Left cardiac atrium (tissue), 4 donors: ENCODE measurements at regions not wholly inside any gene's neighbourhood (a gene's known extent, or its start where the extent isn't known, plus 50 kb on each side); places are given as distances from the start of the nearest gene placed in this dataset.

ENCODE experiments used
- ATAC-seq, 2 donors: fragments of 200-7000 bp; cut with Tn5 transposase; one replicate each; pipeline ENCODE4 v1.9.1; 2020; ENCODE audit warnings: mild to moderate bottlenecking in 2 of 2, moderate library complexity in 2 of 2
- DNase-seq: peaks from one replicate; pipeline ENCODE4 v3.0.0-alpha.2; 2020
- intact Hi-C, 2 donors: fragments of 100-400 bp; cut with DNase I; formaldehyde crosslinking; loops; one replicate each; pipeline versions ENCODE4 v1.14.1 to v1.15.1; 2022 to 2023
- donor health status: DM: no; HTN: yes; CAD: no.
- donor health status: DM: no; HTN: yes; CAD: no; lungs with severe emphysema.
- donor health status: DM: yes; HTN: yes; CAD: no.
- donor health status: Dilated cardiomyopathy.

DNA sequence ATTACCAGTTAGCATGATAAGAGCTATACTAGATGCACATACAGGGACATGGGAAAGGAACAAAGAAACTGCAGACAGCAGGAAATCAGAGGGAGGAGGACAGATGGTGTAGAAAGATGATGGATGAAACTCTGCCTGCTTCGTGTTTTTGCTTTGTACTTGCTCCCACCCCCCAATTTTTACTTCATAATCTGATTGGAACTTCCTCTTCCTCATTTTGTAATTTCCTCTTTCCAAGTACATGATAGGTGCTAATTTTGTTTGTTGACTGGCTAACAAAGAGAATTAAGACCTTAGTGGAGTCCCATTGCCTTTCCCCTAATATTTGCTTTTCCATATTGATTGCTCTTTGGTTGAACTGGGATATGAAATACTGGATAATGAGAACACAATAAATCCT is 76.0 kb upstream of the PELI1 start:
- DNase-seq (no peak), ATAC-seq (no peak)
- intact Hi-C loops, result loop anchor here in 1 of 2 donors (10.0 kb wide), 1 partner anchor 75 kb away; the partner anchor contains the start of gene PELI1

DNA sequence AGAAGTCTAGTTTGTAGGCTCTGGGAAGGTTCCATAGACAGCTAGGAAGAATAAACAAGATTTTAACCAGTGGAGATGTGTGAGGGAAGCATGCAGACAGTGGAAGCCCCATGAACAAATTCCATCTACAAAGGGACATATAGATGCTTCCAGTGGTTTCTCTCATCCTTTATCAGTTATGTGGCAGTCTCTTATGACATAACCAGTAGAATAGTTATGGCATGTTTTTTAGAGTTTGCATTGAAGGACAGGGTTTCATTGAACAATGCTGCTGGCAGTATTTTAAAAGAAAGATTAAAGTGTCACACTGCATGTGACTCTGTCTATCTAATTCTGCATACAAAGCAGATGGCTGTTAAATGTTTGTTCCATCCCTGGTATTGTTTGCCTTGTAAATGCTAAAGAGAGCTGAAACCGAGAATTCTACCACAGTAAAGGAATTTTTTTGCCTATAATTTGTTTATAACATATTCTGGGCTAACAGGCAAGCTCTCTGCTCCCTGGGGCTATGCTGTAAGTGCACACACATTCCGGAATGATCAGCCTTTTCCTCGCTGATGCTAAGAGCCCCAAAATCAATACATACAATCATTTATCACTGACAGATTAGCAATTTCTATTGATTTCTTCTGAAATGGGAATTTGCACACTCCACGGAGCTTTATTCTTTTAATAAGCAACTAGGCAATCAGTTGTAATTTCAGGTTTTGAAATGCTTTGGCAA is 76.8 kb upstream of the PELI1 start:
- DNase-seq, result no peak
- no peak for ATAC-seq
- intact Hi-C loops, result loop anchor here in 1 of 2 donors (10.0 kb wide), 1 partner anchor 76 kb away; the partner anchor contains the start of gene PELI1

DNA sequence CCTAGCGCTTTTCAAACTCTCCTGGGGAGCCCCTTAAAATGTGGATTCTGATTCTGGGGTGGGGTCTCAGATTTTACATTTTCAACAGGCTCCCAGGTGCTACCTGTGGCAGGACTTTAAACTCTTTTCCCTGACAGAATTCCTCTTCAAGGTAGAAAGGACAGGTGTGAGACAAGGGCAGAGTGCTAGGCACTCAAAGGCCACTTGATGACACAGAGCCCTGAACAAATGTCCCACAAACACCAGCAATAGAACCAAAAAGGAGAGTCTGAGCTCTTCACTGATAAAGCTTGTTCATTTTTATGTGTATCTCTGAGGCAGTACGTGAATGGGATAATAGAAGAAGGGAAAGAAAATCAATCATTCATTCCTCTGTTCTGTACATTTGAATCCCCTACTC is 77.7 kb upstream of the PELI1 start:
- intact Hi-C loops, result loop anchor here in 1 of 2 donors (10.0 kb wide), 1 partner anchor 77 kb away; the partner anchor contains the start of gene PELI1
- ATAC-seq (no peak), DNase-seq (no peak)

DNA sequence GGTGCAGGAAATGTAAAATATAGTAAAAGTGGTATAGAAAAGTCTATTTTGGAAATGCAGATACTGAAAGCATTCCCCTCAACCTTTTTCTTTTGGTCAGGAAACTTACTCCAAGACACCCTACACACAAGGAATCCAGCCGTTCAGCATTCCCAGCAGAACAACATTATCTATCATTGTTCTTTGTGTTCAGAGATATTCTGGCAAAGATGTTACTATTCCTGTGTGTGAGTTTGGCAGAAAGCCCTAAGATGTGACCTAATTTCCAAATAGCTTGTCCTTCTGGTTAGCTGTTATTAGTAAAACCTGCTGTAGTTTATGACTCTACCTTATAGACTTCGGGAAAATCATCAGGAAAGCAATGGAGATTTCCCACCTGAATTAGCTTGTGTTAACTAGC is 78.1 kb upstream of the PELI1 start:
- DNase-seq (no peak), ATAC-seq (peak; percentile 38 to 65)
- intact Hi-C loops, result loop anchor here in 1 of 2 donors (10.0 kb wide), 1 partner anchor 78 kb away; the partner anchor contains the start of gene PELI1

DNA sequence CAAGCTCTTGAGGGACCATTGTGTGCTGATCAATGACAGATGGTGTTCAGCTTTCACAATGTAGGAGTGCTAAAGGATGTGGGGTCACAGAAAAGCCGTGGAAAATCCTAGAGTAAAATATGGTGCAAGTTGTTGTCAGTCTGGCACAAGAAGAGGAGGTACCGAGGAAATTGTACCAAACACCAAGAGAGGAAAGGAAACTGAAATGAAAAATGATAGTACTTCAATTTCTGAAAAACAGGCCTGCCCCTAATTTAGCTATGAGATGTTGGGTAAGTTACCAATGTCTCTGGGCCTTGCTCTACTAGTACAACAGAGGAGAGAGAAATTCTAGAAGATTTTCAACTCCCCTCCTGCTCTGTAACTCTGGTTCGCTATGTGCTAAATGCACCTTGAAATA is 78.8 kb upstream of the PELI1 start:
- intact Hi-C loops, result loop anchor here in 1 of 2 donors (10.0 kb wide), 1 partner anchor 78 kb away; the partner anchor contains the start of gene PELI1
- ATAC-seq, result no peak

DNA sequence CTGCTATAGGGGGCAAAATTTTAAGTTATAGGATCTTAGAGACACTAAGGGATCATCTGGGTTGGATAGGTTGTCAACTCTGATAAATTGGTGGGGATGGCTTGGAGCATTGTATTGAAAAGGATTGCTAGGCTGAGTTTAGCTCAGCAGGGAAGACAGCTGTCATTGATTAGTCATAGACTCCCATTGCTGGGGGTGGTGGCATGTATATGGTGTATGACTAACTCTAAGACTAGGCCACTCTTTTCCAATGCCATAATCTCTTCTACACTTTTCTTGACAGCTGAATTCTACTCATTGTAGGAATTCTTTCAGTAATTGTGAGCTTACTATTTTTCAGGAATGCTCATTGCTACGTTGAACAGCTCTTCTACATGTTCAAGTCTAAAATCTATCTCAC is 81.3 kb upstream of the PELI1 start:
- intact Hi-C loops, result loop anchor here in 1 of 2 donors (10.0 kb wide), 1 partner anchor 81 kb away; the partner anchor contains the start of gene PELI1

More for the DNA sequence above, 78.8 kb upstream of the PELI1 start:
- DNase-seq, result no peak

DNA sequence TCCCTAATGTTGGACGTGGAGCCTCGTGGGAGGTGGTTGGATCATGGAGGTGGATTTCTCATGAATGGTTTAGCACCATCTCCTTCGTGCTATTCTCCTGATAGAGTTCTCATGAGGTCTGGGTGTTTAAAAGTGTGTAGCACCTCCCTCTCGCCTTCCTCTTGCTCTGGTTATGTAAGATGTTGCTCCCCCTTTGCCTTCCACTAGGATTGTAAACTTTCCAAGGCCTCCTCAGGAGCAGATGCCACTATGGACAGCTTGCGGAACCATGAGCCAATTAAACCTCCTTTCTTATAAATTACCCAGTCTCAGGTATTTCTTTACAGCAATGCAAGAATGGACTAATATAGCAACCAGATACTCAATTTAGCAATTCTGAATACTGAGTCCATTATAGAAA is 82.4 kb upstream of the PELI1 start:
- no peak for ATAC-seq
- intact Hi-C loops, result loop anchor here in 1 of 2 donors (10.0 kb wide), 1 partner anchor 82 kb away; the partner anchor contains the start of gene PELI1
- no peak for DNase-seq

More for the DNA sequence above, 81.3 kb upstream of the PELI1 start:
- ATAC-seq (no peak), DNase-seq (no peak)

DNA sequence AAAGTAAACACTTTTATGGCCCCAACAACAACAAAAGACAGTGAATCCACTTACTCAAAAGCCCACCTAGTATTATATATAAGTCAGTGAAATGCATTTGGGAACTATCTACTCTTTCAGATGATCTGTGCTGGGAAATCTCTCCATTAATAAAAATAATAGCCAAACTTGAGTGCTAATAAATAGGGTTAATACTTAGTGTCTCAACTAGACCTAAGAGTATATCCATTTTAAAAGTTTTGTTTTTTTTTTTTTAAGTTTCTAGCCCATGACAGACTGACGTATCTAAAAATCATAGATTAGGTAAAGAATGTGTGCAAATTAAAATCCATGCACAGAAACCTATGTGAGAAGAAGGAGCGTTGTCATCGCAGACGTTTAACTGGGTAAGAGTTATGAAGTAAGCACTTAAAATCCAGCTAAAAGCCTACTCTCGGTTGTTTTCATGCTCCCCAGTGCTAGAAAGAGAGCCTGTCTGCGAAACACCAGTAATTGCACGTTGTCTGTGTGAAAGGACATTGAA is 83.4 kb upstream of the PELI1 start:
- intact Hi-C loops, result loop anchor here in 1 of 2 donors (10.0 kb wide), 1 partner anchor 83 kb away; the partner anchor contains the start of gene PELI1
- DNase-seq (no peak), ATAC-seq (no peak)

DNA sequence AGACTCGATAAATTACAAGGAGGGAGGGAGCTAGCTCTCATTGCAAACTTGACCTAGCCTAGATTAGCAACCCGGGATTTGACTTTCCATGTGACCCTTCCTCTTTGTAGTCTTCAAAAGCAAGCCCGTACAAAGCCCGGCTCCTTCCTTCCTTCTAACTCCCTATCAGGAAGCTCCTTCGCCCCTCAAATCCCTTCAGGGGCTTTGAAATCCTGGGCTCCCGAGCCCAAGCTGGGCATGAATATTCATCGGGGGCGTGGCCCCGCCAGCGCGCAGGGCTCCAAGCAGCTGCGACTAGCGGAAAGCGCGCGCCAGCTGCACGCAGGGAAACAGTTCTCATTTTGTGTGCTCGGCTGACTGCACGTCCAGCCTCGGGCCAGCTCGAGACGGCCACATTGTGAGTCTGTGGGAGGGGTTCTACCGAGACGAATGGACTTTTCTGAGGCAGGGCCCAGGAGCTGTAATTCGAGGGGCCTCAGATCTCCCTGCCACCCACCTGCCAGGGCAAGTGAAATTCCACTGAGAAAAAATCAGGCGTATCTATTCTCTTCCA is 84.0 kb upstream of the PELI1 start:
- DNase-seq (peak; percentile 91), ATAC-seq (peak; percentile 96 to 98)
- intact Hi-C loops, result loop anchor here in 1 of 2 donors (10.0 kb wide), 1 partner anchor 83 kb away; the partner anchor contains the start of gene PELI1

DNA sequence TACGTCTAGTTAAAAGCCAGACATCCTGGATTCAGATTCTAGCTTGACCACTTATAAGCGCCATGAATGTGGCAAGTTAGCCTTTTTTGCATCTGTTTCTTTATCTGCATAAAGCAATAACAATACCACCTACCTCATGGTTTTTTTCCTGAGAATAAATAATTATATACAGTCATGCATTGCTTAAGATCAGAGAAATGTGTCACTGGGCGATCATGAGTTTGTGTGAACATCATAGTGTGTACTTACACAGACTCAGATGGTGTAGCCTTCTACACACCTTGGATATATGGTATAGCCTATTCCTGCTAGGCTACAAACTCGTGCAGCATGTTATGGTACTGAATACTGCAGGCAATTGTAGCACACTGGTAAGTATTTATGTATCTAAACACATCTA is 84.7 kb upstream of the PELI1 start:
- DNase-seq (no peak), ATAC-seq (no peak)
- intact Hi-C loops, result loop anchor here in 1 of 2 donors (10.0 kb wide), 1 partner anchor 84 kb away; the partner anchor contains the start of gene PELI1

DNA sequence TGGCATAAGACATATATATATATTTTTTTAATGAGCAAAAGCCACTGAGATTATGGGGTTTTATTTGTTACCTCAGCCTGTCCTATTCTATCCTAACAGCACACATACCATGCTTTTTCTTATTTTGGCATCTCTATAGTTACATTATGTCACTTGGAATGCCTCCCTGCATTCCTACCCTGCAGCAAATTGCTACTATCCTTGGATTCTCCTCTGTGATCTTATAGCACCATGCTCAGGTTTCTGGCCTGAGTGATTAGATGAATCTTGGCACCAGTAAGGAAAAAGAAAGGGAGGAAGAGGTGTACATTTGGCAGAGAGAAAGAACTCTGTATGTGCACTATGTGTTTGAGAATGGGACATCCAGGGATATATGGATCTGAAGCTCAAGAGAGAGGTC is 86.3 kb upstream of the PELI1 start:
- intact Hi-C loops, result no loop called here
- ATAC-seq, result no peak
- DNase-seq, result no peak

DNA sequence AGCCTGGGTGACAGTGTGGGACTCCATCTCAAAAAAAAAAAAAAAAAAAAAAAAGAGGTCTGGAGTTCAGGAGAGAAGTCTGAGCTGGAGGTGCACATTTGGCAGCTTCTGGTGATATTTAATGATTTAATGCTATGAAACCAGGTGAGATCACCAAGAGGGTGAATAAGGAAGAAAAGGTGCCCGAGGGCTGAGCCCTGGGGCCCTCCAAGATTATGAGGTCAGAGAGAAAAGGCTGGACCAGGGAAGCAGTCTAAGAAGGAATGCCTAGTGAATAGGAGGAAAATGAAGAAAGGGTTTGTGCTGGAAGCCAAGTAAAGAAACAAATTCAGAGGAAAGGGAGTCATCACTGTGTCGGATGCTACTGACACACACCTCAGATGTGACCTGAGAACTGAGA is 88.0 kb upstream of the PELI1 start:
- ATAC-seq, result no peak
- DNase-seq, result no peak
- intact Hi-C loops, result no loop called here

DNA sequence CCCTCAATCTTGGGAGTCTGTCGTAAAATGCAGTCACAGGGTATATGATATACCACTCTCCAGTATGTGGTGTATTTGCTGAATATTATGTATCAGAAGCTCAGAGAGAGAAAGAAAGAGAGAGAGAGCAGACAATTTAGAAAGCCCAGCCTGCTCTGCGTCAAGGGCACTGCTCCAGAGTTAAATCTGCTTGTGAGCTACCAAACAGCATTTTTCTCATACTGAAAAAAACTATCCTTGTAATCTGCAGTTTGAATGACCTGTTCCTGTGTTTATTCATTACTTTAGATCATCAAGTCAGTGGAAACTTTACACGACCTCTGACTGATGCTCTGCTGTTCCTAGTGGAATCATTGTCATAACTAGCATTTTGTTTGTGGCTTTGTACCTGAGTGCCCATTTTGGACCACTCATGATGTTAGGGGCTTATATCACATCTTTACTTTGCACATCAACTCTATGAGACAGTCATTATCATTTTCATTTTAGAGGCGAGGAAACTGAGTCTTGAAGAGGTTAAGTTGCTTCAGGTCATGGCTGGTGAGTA is 89.2 kb upstream of the PELI1 start:
- DNase-seq, result no peak
- no peak for ATAC-seq
- intact Hi-C loops, result no loop called here

DNA sequence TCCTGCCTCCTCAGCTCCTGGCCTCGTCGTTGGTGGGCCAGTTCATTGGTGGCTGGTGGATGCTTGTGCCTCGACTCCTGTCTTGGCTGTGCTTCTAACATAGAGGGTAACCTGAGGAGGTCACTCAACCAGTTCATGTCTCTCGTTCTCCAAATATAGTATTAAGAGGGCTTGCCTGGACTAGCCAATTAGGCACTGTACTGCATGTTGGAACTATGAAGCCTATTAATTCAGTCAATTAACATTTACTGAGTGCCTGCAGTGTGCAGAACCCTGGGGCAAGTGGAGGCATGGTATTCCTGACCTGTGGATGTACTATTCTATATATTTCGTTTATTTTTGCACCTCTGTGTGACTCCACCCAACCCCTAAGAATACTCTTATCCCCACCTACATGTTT is 89.9 kb upstream of the PELI1 start:
- DNase-seq (no peak), ATAC-seq (no peak)
- intact Hi-C loops, result no loop called here

DNA sequence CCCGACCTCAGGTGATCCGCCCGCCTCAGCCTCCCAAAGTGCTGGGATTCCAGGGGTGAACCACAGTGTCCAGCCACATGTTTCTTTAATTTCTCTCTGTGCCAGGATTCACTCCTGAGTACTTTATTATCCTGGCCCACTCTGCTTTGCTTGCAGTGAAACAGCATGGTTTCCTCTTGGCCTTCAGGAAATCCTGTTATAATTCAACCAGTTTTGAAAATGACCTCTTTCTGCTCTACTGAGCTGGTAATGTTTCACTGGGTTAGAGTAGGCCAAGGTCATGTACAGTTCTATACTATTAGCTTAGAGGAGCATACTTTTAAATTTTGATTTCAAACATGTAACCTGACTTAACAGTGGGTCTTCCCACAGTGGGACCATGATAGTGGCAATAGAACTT is 90.6 kb upstream of the PELI1 start:
- ATAC-seq (no peak), DNase-seq (no peak)
- intact Hi-C loops, result no loop called here

DNA sequence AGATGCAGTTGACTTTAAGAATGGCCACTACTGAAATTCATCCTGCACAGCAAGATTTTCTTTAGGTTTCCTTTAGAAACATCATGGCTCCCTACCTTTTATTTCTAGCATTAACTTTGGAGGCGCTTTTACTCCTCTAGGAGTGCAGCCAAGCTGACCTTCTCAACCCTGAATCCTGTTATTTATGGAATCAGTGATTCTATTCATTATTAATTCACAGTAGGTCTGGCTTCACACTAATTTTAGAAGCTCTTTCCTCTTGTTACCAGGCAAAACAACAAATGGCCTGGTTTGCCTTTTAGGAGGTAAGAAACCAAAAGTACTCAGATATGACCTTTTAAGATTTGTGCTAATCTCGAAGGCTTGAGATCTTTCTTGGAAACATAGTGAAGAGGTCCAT is 93.0 kb upstream of the PELI1 start:
- ATAC-seq, result no peak
- intact Hi-C loops, result no loop called here

DNA sequence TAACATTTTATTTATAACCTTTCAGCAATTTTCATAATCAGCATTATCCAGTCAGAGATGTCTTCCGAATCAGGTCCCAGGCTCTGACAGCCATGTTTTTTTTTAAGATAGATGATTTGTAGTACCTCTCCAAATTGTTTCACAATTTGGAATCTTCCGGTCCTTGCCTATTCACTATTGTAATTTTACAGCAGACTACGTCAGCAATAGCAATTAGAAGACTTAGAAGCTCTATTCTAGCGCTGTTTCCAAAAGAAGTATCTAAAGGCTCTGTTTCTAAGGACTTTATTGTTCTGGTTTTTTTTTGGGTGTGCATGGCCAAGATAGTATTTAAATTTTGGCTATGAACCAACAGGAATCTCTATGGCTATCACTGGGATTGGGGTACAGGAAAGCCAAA is 94.6 kb upstream of the PELI1 start:
- ATAC-seq, result no peak
- DNase-seq, result no peak
- intact Hi-C loops, result no loop called here

More for the DNA sequence above, 93.0 kb upstream of the PELI1 start:
- DNase-seq, result no peak

DNA sequence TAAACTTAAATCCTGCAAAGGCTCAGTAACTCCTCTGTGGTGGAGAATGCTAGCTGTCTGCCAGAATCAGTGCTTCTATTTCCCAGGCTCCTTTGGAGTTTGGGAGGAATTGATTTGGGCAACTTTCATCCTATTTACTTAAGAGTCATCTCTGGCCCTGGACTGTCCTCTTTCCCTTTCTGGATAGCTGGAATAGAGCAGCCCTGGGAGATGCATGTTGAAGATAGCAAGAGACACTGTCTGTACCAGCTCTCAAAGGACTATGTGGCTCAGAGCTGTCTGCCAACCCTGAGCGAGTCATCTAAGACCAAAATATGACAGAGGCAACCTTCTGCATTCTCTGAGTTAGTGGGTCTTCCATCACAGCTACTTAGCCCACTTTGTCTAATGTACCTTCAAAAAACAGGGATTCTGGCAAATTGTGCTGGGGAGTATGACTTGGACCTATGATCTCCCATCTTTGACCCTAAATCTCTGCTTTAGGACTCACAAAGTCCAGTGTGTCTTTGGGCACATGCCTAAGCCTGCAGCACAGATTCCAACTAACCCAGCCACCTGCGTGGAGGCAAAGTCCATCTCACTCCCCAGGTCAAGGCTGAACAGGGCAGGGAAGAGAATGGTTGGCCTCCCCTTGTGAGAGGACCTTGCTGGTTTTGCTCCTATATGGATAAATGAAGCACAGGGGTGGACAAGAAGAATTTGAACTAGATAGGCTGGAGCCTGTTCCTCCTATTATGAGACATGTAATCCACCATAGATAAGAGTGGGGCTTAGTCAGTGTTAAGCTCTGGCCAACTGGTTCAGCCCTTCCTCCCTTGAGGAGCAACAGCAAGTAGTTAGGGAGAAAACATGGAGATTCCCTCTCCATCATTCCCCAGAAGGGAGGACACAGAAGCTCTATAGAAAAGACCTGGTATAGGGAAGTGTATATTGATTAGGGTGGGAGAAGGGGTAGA is 99.1 kb upstream of the PELI1 start:
- peak in 1 of 2 donors; percentile 89 for ATAC-seq

DNA sequence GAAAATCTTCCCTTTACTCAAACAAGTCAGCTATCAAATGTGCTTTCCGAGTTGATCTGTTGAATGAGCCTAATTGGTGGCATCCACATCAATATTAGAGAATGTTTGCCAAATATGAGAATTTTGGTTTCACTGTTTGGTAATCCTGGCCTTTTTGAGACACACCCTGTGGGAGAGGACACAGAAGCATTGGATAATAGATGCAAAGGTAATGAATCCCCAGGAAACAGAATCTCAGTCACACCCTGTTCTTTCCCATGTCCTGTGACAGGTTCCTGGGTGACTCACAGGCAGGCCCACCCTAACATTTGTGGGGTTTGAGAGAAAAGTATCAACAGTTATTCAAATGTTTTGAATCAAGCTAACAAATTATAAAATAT is 99.8 kb upstream of the PELI1 start:
- ATAC-seq (peak in 1 of 2 donors; percentile 57), DNase-seq (no peak)
- intact Hi-C loops, result no loop called here

More for the DNA sequence above, 99.1 kb upstream of the PELI1 start:
- no peak for DNase-seq
- intact Hi-C loops, result no loop called here
